Mesenchymal stem cell (in vitro differentiated cells and primary cell): ENCODE measurements at regions not wholly inside any gene's neighbourhood (a gene's known extent, or its start where the extent isn't known, plus 50 kb on each side); places are given as distances from the start of the nearest gene placed in this dataset.

Experiments used
- DNase-seq: peaks from one replicate; pipeline ENCODE4 v3.0.0-alpha.2; 2013
- H2AFZ ChIP-seq: one replicate; pipeline ENCODE4 v1.6.1; 2013; ENCODE audit warnings: low read depth, mild to moderate bottlenecking, control low read depth, inconsistent platforms, low read length, moderate library complexity
- H2AK5ac ChIP-seq: 2 replicates; pipeline ENCODE4 v1.6.1; 2013; ENCODE audit warnings: low read length, moderate library complexity, mild to moderate bottlenecking, inconsistent platforms; ENCODE audit not compliant: severe bottlenecking
- H2BK120ac ChIP-seq: one replicate; pipeline ENCODE4 v1.6.1; 2013; ENCODE audit warnings: low read depth, mild to moderate bottlenecking, inconsistent platforms, low read length, moderate library complexity
- H2BK12ac ChIP-seq, 2 experiments: one replicate each; pipeline ENCODE4 v1.6.1; 2013; ENCODE audit warnings: inconsistent platforms in 2 of 2, low read length in 2 of 2, mild to moderate bottlenecking in 2 of 2, moderate library complexity in 2 of 2, control low read depth in 1 of 2
- H2BK15ac ChIP-seq: one replicate; pipeline ENCODE4 v1.6.1; 2013; ENCODE audit warnings: mild to moderate bottlenecking, low read depth, inconsistent platforms; ENCODE audit not compliant: poor library complexity, severe bottlenecking
- H2BK5ac ChIP-seq: 2 replicates; pipeline ENCODE4 v1.6.1; 2013; ENCODE audit warnings: low read depth, mild to moderate bottlenecking, low read length, control low read depth, inconsistent platforms; ENCODE audit not compliant: poor library complexity, severe bottlenecking
- H3K14ac ChIP-seq, 2 experiments: one replicate each; pipeline ENCODE4 v1.6.1; 2013; ENCODE audit warnings: inconsistent platforms in 2 of 2, low read length in 2 of 2, control low read depth in 1 of 2, mild to moderate bottlenecking in 1 of 2, moderate library complexity in 1 of 2
- H3K18ac ChIP-seq, 2 experiments: one replicate each; pipeline ENCODE4 v1.6.1; 2013; ENCODE audit warnings: inconsistent platforms in 2 of 2, low read length in 2 of 2, control low read depth in 1 of 2, low read depth in 1 of 2, mild to moderate bottlenecking in 1 of 2
- H3K23ac ChIP-seq, 2 experiments: one replicate each; pipeline ENCODE4 v1.6.1; 2013; ENCODE audit warnings: inconsistent platforms in 2 of 2, low read length in 2 of 2, mild to moderate bottlenecking in 2 of 2, moderate library complexity in 2 of 2, control low read depth in 1 of 2
- H3K27ac ChIP-seq: 2 replicates; pipeline ENCODE4 v1.5.1; 2013; ENCODE audit warnings: mild to moderate bottlenecking, moderate library complexity, low read length, control low read depth, inconsistent platforms; ENCODE audit not compliant: poor library complexity, severe bottlenecking
- H3K27me3 ChIP-seq, 2 experiments: 2 replicates each; pipeline versions ENCODE4 v1.6.1 to v1.7.0; 2013; ENCODE audit warnings: low read length in 2 of 2, mild to moderate bottlenecking in 2 of 2, moderate library complexity in 2 of 2, control low read depth in 1 of 2, inconsistent platforms in 1 of 2; ENCODE audit not compliant: control insufficient read depth in 1 of 2, insufficient read depth in 1 of 2
- H3K36me3 ChIP-seq, 2 experiments: 2 replicates each; pipeline versions ENCODE4 v1.6.1 to v1.7.0; 2013; ENCODE audit warnings: low read length in 2 of 2, control low read depth in 1 of 2, inconsistent platforms in 1 of 2, low read depth in 1 of 2, mild to moderate bottlenecking in 1 of 2; ENCODE audit not compliant: insufficient read depth in 2 of 2, control insufficient read depth in 1 of 2
- H3K4ac ChIP-seq, 2 experiments: one replicate each; pipeline ENCODE4 v1.6.1; 2013; ENCODE audit warnings: inconsistent platforms in 2 of 2, low read length in 2 of 2, mild to moderate bottlenecking in 2 of 2, moderate library complexity in 2 of 2, control low read depth in 1 of 2, low read depth in 1 of 2
- H3K4me1 ChIP-seq: 2 replicates; pipeline ENCODE4 v1.6.1; 2013; ENCODE audit warnings: low read depth, low read length, control low read depth; ENCODE audit not compliant: control insufficient read depth, insufficient read depth
- H3K4me2 ChIP-seq: 2 replicates; pipeline ENCODE4 v1.6.1; 2013; ENCODE audit warnings: low read length, mild to moderate bottlenecking, inconsistent platforms; ENCODE audit not compliant: poor library complexity, severe bottlenecking
- H3K4me3 ChIP-seq, 2 experiments: 2 replicates each; pipeline versions ENCODE4 v1.5.1 to v1.7.0; 2013; ENCODE audit warnings: low read length in 2 of 2, mild to moderate bottlenecking in 2 of 2, control low read depth in 1 of 2, low read depth in 1 of 2; ENCODE audit not compliant: insufficient read depth in 1 of 2
- H3K79me1 ChIP-seq: replicated peaks from 2 replicates; pipeline ENCODE4 v1.6.1; 2013; ENCODE audit warnings: mild to moderate bottlenecking, control low read depth, low read length, inconsistent platforms; ENCODE audit not compliant: poor library complexity, severe bottlenecking
- H3K9ac ChIP-seq: 2 replicates; pipeline ENCODE4 v1.7.0; 2013; ENCODE audit warnings: mild to moderate bottlenecking, low read length, moderate library complexity
- H3K9me3 ChIP-seq: 2 replicates; pipeline ENCODE4 v1.7.0; 2013; ENCODE audit warnings: mild to moderate bottlenecking, low read length; ENCODE audit not compliant: control insufficient read depth
- H4K8ac ChIP-seq: one replicate; pipeline ENCODE4 v1.6.1; 2013; ENCODE audit warnings: inconsistent platforms, mild to moderate bottlenecking, low read length, moderate library complexity
- H4K91ac ChIP-seq: one replicate; pipeline ENCODE4 v1.6.1; 2013; ENCODE audit warnings: mild to moderate bottlenecking, low read length, inconsistent platforms
- WGBS: methylation state at CpG from one replicate; pipeline ENCODE4 v1.1.7; 2013; ENCODE audit warnings: mixed read lengths; 5-methylcytosine and 5-hydroxymethylcytosine counted together

DNA sequence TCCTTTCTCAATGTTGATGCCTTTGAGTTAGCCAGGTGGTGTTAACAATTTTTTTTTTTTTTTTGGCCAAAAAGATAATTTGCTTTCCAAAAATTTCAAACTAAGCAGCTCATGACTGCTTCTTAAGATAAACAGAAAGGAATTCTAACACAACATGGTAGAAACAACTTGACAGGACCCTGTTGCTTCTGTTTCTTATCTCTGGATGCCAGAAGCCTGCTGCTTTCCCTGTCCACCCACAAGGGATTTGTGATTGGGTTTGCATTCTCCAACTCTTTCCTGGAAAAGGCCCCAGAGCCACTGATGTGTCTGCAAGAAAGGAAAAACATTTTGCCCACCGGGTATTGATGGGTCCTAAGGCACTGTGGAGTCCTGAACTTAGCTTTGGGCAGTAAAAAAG, 217.2 kb upstream of the PKDCC start:
- Histone ChIP-seq H3K27me3 (peaks cover 13 to 20% of the 10 kb centered on the region in 2 experiments), H3K4me2 (no peak overlapping the region), H3K4ac (no peak overlapping the region), H2BK15ac (no peak overlapping the region), H2AK5ac (no peak overlapping the region), H2BK5ac (no peak overlapping the region), H4K8ac (no peak overlapping the region), H3K36me3 (no peaks in the 10 kb centered on the region), H3K23ac (no peak overlapping the region), H3K14ac (no peak overlapping the region), H3K4me3 (no peak overlapping the region), H3K18ac (no peak overlapping the region), H2BK12ac (no peak overlapping the region), H2AFZ (no peak overlapping the region), H2BK120ac (no peak overlapping the region), H4K91ac (no peak overlapping the region), H3K9ac (no peak overlapping the region), H3K79me1 (no peaks in the 10 kb centered on the region), H3K4me1 (peaks cover 9% of the 10 kb centered on the region), H3K9me3 (peaks cover 5% of the 10 kb centered on the region), H3K27ac (no peak overlapping the region)
- no peak for DNase-seq
- WGBS: 22% methylated on average over 1 of the region's 1 CpG

DNA sequence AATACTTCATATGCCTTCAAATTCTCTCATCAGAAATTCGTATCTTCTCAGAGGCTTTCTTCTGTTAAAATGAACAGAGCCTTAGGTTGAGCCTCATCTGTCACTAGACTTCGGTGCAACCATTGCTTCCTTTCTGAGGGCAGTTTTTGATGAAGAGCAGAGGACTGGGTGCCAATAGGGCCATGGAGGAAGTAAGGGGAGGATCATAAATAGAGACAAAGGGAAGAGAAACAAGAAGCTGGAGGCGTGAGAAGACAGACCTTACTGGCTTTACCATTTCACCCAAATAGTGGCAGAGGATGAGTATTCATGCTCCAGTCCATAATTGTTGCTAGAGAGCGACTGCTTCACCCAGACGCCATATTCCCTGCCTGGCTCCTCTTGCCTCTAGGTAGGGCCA, 215.6 kb upstream of the PKDCC start:
- no peak overlapping the region for H2BK5ac ChIP-seq
- H3K9me3 ChIP-seq: peaks cover 5% of the 10 kb centered on the region
- no peak overlapping the region for H4K91ac ChIP-seq
- H3K27me3 ChIP-seq: peaks cover 12 to 17% of the 10 kb centered on the region in 2 experiments
- no peak overlapping the region for H3K23ac ChIP-seq
- H3K9ac ChIP-seq: no peak overlapping the region
- no peak overlapping the region for H3K14ac ChIP-seq
- DNase-seq: no peak
- H3K27ac ChIP-seq: no peak overlapping the region
- H2AFZ ChIP-seq: no peak overlapping the region
- no peak overlapping the region for H3K18ac ChIP-seq
- 78% methylated on average over 5 of the region's 5 CpGs for WGBS
- H2BK120ac ChIP-seq: no peak overlapping the region
- H3K4ac ChIP-seq: no peak overlapping the region
- H3K36me3 ChIP-seq: no peaks in the 10 kb centered on the region
- H3K79me1 ChIP-seq: no peaks in the 10 kb centered on the region
- no peak overlapping the region for H4K8ac ChIP-seq
- H2BK15ac ChIP-seq: no peak overlapping the region
- H2BK12ac ChIP-seq: no peak overlapping the region
- H3K4me3 ChIP-seq: no peak overlapping the region
- H3K4me1 ChIP-seq: peaks cover 7% of the 10 kb centered on the region
- H3K4me2 ChIP-seq: no peak overlapping the region
- H2AK5ac ChIP-seq: no peak overlapping the region

DNA sequence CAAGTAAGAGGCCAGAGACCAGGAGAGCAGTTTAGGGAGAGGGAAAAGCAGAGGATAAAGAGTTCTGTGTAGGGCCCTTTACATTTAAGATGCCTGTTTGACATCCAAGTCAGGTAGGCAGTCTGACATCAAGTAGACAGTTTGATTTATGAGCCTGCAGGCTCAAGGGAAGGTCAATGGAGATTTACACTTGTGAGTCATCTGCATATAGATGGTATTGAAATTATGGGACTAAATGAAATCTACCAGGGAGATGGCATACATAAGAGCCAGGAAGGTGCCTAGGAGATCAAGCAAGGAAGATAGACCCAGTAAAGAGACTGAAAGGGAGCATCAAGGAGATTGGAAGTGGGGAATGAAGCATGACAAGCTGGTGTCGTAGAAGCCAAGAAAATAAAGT, 212.4 kb upstream of the PKDCC start:
- H3K27me3 ChIP-seq: peaks cover 4 to 22% of the 10 kb centered on the region in 2 experiments
- no peak overlapping the region for H2BK12ac ChIP-seq
- no peak overlapping the region for H2BK5ac ChIP-seq
- H3K4me3 ChIP-seq: no peak overlapping the region
- H2BK15ac ChIP-seq: no peak overlapping the region
- H3K14ac ChIP-seq: no peak overlapping the region
- no peak overlapping the region for H3K4me2 ChIP-seq
- H4K8ac ChIP-seq: no peak overlapping the region
- H2AFZ ChIP-seq: no peak overlapping the region
- H3K79me1 ChIP-seq: no peaks in the 10 kb centered on the region
- H2BK120ac ChIP-seq: no peak overlapping the region
- H3K9ac ChIP-seq: no peak overlapping the region
- no peak overlapping the region for H3K4ac ChIP-seq
- no peak overlapping the region for H3K18ac ChIP-seq
- H3K9me3 ChIP-seq: no peaks in the 10 kb centered on the region
- DNase-seq: no peak
- no peak overlapping the region for H2AK5ac ChIP-seq
- no peaks in the 10 kb centered on the region for H3K36me3 ChIP-seq
- WGBS: 40% methylated on average over 1 of the region's 1 CpG
- H3K23ac ChIP-seq: no peak overlapping the region
- no peak overlapping the region for H4K91ac ChIP-seq
- H3K27ac ChIP-seq: no peak overlapping the region
- H3K4me1 ChIP-seq: no peaks in the 10 kb centered on the region

DNA sequence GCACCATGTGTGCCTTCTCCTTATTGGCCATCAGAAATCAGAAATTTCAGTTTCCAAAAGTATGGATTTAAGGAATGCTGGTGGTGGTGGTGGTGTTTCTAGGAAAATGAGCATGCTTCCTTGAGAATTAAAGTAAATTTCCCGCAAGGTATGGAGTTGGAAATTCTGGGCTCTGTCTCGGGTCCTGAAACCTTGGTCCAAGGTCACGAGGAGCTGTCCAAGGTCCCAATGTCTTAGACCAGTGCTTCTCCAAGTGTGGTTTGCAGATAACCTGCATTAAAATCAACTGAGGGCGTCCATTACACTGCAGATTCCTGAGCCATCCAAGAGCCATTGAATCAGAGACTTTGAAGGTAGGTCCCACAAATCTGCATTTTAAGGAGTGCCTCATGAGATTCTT, 210.9 kb upstream of the PKDCC start:
- Histone ChIP-seq H3K27me3 (peaks cover 4 to 22% of the 10 kb centered on the region in 2 experiments), H3K4me2 (no peak overlapping the region), H3K36me3 (no peaks in the 10 kb centered on the region), H3K27ac (no peak overlapping the region), H2AK5ac (no peak overlapping the region), H3K4me3 (no peak overlapping the region), H2BK120ac (no peak overlapping the region), H4K8ac (no peak overlapping the region), H2BK5ac (no peak overlapping the region), H3K79me1 (no peaks in the 10 kb centered on the region), H3K18ac (no peak overlapping the region), H2AFZ (no peak overlapping the region), H3K14ac (no peak overlapping the region), H2BK15ac (no peak overlapping the region), H3K9me3 (no peaks in the 10 kb centered on the region), H3K23ac (no peak overlapping the region), H2BK12ac (no peak overlapping the region), H3K4me1 (peaks cover 2% of the 10 kb centered on the region), H4K91ac (no peak overlapping the region), H3K4ac (no peak overlapping the region), H3K9ac (no peak overlapping the region)
- peak; percentile 60 for DNase-seq
- 24% methylated on average over 4 of the region's 4 CpGs for WGBS
